ENCODE measurements at regions not wholly inside any gene's neighbourhood (a gene's known extent, or its start where the extent isn't known, plus 50 kb on each side); places are given as distances from the start of the nearest gene placed in this dataset.

GRCh38 chr1:3963554-3963953, 63.5 kb upstream of the C1orf174 start:
- TF ChIP-seq CTCF (IDR thresholded peaks at IDR 0.05): no peak
- no peak for TF ChIP-seq POLR2AphosphoS5 (IDR thresholded peaks at IDR 0.05)
- no peak for TF ChIP-seq POLR2A (IDR thresholded peaks at IDR 0.05; ENCODE audit: low read depth)
- no peak for TF ChIP-seq EP300 (IDR thresholded peaks at IDR 0.05)
